ENCODE measurements at regions not wholly inside any gene's neighbourhood (a gene's known extent, or its start where the extent isn't known, plus 50 kb on each side); places are given as distances from the start of the nearest gene placed in this dataset.

- DNase-seq (ENCODE audit: low read depth) = no peak
These were observed 181.3 kb upstream of the LINC00305 start for GRCh38 chr18:64330161-64330560.

GRCh38 chr18:64322189-64322588, 173.3 kb upstream of the LINC00305 start:
- no peak for DNase-seq (ENCODE audit: low read depth)

- DNase-seq (ENCODE audit: low read depth) = no peak
These were observed 169.7 kb upstream of the LINC00305 start for GRCh38 chr18:64318547-64318946.

GRCh38 chr18:64311859-64312258, 163.0 kb upstream of the LINC00305 start:
- no peak for DNase-seq (ENCODE audit: low read depth)

- DNase-seq (ENCODE audit: low read depth) = no peak
These were observed 147.0 kb upstream of the LINC00305 start for GRCh38 chr18:64295839-64296238.

GRCh38 chr18:64294967-64295366, 146.1 kb upstream of the LINC00305 start:
- no peak for DNase-seq (ENCODE audit: low read depth)

- DNase-seq (ENCODE audit: low read depth) = no peak
These were observed 139.5 kb upstream of the LINC00305 start for GRCh38 chr18:64288432-64288831.

- no peak for DNase-seq (ENCODE audit: low read depth)
These were observed 139.0 kb upstream of the LINC00305 start for GRCh38 chr18:64287926-64288325.

- DNase-seq (ENCODE audit: low read depth) = no peak
These were observed 134.2 kb upstream of the LINC00305 start for GRCh38 chr18:64283059-64283458.

GRCh38 chr18:64278026-64278425, 129.1 kb upstream of the LINC00305 start:
- no peak for DNase-seq (ENCODE audit: low read depth)

GRCh38 chr18:64276311-64277090, 127.6 kb upstream of the LINC00305 start:
- DNase-seq (ENCODE audit: low read depth) = no peak

GRCh38 chr18:64275593-64276300, 126.9 kb upstream of the LINC00305 start:
- no peak for DNase-seq (ENCODE audit: low read depth)

GRCh38 chr18:64273724-64274123, 124.8 kb upstream of the LINC00305 start:
- no peak for DNase-seq (ENCODE audit: low read depth)

- no peak for DNase-seq (ENCODE audit: low read depth)
These were observed 123.2 kb upstream of the LINC00305 start for GRCh38 chr18:64271975-64272659.

- no peak for DNase-seq (ENCODE audit: low read depth)
These were observed 122.4 kb upstream of the LINC00305 start for GRCh38 chr18:64271246-64271645.

- no peak for DNase-seq (ENCODE audit: low read depth)
These were observed 121.7 kb upstream of the LINC00305 start for GRCh38 chr18:64270608-64271007.

- no peak for DNase-seq (ENCODE audit: low read depth)
These were observed 121.2 kb upstream of the LINC00305 start for GRCh38 chr18:64270121-64270520.

GRCh38 chr18:64264171-64264570, 115.3 kb upstream of the LINC00305 start:
- DNase-seq (ENCODE audit: low read depth) = no peak

- no peak for DNase-seq (ENCODE audit: low read depth)
These were observed 111.9 kb upstream of the LINC00305 start for GRCh38 chr18:64260810-64261209.

- DNase-seq (ENCODE audit: low read depth) = no peak
These were observed 111.0 kb upstream of the LINC00305 start for GRCh38 chr18:64259871-64260270.

GRCh38 chr18:64258111-64258650, 109.3 kb upstream of the LINC00305 start:
- no peak for DNase-seq (ENCODE audit: low read depth)

- no peak for DNase-seq (ENCODE audit: low read depth)
These were observed 105.7 kb upstream of the LINC00305 start for GRCh38 chr18:64254399-64255093.

Measured in forelimb muscle (tissue), 1 donor.